Testis (tissue), 2 donors: ENCODE measurements at regions not wholly inside any gene's neighbourhood (a gene's known extent, or its start where the extent isn't known, plus 50 kb on each side); places are given as distances from the start of the nearest gene placed in this dataset.

Experiments
- DNase-seq: peaks from one replicate; pipeline ENCODE4 v3.0.0-alpha.2; 2019
- H3K27ac ChIP-seq, 2 donors: fragments of 200-600 bp; sonication (generic); one replicate each; pipeline ENCODE4 v1.5.1; 2019
- H3K27me3 ChIP-seq: fragments of 200-600 bp; sonication (generic); one replicate; pipeline ENCODE4 v1.5.1; 2019
- H3K36me3 ChIP-seq: fragments of 200-600 bp; sonication (generic); one replicate; pipeline ENCODE4 v1.5.1; 2017; ENCODE audit warnings: low read depth; ENCODE audit errors: missing control alignments
- H3K4me1 ChIP-seq: fragments of 200-600 bp; sonication (generic); one replicate; pipeline ENCODE4 v1.5.1; 2019
- H3K4me3 ChIP-seq, 2 donors: fragments of 200-600 bp; sonication (generic); one replicate each; pipeline ENCODE4 v1.5.1; 2017 to 2019
- H3K9me3 ChIP-seq: fragments of 200-600 bp; sonication (generic); one replicate; pipeline ENCODE4 v1.5.1; 2017
- CTCF ChIP-seq, 3 experiments: fragments of 450-650 bp in 2 of 3; fragments of 200-600 bp in 1 of 3; sonication (generic) in 1 of 3; IDR thresholded peaks; one replicate each; pipeline ENCODE4 v1.5.1; 2016 to 2019; ENCODE audit warnings: antibody characterized with exemption in 3 of 3, mild to moderate bottlenecking in 2 of 3, moderate library complexity in 1 of 3
- POLR2A ChIP-seq: fragments of 450-650 bp; IDR thresholded peaks from one replicate; pipeline ENCODE4 v1.6.1; 2017; ENCODE audit warnings: antibody characterized with exemption, mild to moderate bottlenecking, moderate library complexity
- WGBS, 2 donors: methylation state at CpG; one replicate each; pipeline ENCODE4 v1.1.5; 2018; 5-methylcytosine and 5-hydroxymethylcytosine counted together
- intact Hi-C: fragments of 100-400 bp; cut with DNase I; formaldehyde crosslinking; loops from one replicate; pipeline ENCODE4 v1.15.1; 2023; ENCODE audit warnings: low total_unique reads

DNA sequence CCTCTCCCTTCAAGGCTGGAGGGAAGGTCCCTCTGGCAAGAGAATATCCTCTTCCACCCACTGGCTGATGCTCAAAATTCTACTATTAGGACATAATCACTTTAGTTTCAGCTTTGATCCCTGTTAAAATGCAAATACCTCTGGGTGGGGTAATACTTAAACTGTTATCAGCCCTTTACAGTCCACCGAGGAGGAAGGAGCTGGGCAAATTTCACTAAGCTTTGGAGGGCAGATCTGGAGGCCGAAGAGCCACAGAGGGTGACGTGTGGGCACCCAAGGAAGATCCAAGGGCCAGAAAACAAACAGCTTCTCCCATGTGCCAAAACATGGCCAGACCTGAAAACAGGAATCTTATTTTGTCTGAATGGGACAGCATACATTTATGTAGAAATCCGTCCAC is 74.6 kb upstream of the BCL11A start:
- H3K36me3 ChIP-seq = no peaks in the 10 kb centered on the region
- H3K27ac ChIP-seq = no peak overlapping the region
- WGBS, 2 donors = 86 to 92% methylated on average over 4 of the region's 4 CpGs
- H3K27me3 ChIP-seq = no peaks in the 10 kb centered on the region
- TF ChIP-seq POLR2A (no peak), CTCF (IDR thresholded peaks at IDR 0.05) (no peak)
- H3K9me3 ChIP-seq = no peaks in the 10 kb centered on the region
- intact Hi-C loops = no loop called here
- no peak overlapping the region for H3K4me3 ChIP-seq
- no peaks in the 10 kb centered on the region for H3K4me1 ChIP-seq
- DNase-seq = no peak

DNA sequence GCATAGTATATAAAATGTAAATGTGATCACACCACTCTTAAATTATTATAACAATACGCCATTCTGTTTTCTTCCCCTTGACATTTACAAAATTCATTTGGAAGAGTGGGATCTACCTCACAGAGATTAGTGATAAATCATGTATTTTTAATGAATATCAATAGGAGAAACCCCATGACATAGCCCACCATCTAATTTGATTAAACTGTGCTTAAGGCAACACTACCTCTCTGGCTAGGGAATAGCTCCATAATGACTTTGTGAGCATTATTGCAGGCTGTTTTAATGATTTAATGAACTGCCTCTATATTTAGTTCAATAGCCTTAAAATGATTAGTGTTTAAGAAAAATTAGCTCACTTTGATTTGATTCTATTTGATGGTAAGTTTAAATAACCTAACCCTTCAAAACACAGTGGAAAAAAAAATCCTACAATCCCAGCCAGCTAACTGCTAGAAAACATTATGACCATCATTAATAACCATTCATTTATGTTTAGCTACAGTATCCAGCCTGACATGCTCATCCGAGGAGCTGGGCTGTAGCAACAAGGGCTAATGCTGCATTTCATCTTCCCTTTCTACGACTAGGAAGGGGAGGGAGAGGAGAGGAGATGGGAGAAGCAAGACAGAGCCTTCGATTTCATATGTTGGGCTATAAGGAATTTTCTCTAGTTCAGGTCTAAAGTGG is 75.3 kb upstream of the BCL11A start:
- Histone ChIP-seq H3K36me3 (no peaks in the 10 kb centered on the region), H3K27ac (no peak overlapping the region), H3K4me1 (no peaks in the 10 kb centered on the region), H3K4me3 (no peak overlapping the region), H3K27me3 (no peaks in the 10 kb centered on the region), H3K9me3 (no peaks in the 10 kb centered on the region)
- 71 to 74% methylated on average over 4 of the region's 4 CpGs for WGBS, 2 donors
- TF ChIP-seq POLR2A (no peak), CTCF (IDR thresholded peaks at IDR 0.05) (no peak)
- intact Hi-C loops = no loop called here
- no peak for DNase-seq

- Histone ChIP-seq H3K27me3 (no peaks in the 10 kb centered on the region), H3K4me1 (no peaks in the 10 kb centered on the region), H3K36me3 (no peaks in the 10 kb centered on the region), H3K9me3 (no peaks in the 10 kb centered on the region), H3K4me3 (no peak overlapping the region), H3K27ac (no peak overlapping the region)
- intact Hi-C loops = no loop called here
- WGBS, 2 donors = 45 to 64% methylated on average over 3 of the region's 3 CpGs
- no peak for TF ChIP-seq POLR2A
- no peak for TF ChIP-seq CTCF (IDR thresholded peaks at IDR 0.05)
- no peak for DNase-seq
Measured at GRCh38 chr2:60629305-60629662, 75.8 kb upstream of the BCL11A start.

- no peaks in the 10 kb centered on the region for H3K9me3 ChIP-seq
- no peak for DNase-seq
- H3K27me3 ChIP-seq = no peaks in the 10 kb centered on the region
- H3K4me3 ChIP-seq = no peak overlapping the region
- H3K27ac ChIP-seq = no peak overlapping the region
- H3K4me1 ChIP-seq = no peaks in the 10 kb centered on the region
- no peak for TF ChIP-seq POLR2A
- TF ChIP-seq CTCF (IDR thresholded peaks at IDR 0.05) = no peak
- no peaks in the 10 kb centered on the region for H3K36me3 ChIP-seq
- WGBS, 2 donors = 89 to 93% methylated on average over 4 of the region's 4 CpGs
- intact Hi-C loops = no loop called here
Measured at GRCh38 chr2:60629801-60630385, 76.4 kb upstream of the BCL11A start.

DNA sequence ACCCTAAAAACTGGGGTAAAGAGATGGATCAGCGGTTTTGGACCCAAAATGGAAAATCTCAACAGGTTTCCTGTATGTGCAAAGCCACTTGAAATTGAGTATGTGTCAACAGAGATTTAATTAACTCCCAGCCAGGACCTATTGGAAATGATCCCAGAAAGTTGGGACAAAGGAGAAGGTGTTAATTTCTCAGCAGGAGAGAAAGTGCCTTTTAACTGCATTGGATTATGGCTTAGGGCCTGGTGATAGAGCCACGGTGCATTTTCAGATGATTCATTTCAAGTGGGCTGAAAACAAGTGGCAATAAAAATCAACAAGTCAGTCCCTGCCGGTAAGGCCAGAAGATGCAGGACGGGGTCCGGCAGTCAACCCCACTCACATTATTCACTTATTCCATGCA is 80.2 kb upstream of the BCL11A start:
- no peaks in the 10 kb centered on the region for H3K27me3 ChIP-seq
- no peak overlapping the region for H3K4me3 ChIP-seq
- intact Hi-C loops = no loop called here
- WGBS, 2 donors = 79 to 83% methylated on average over 5 of the region's 5 CpGs
- no peak for DNase-seq
- H3K27ac ChIP-seq = no peak overlapping the region
- TF ChIP-seq CTCF (IDR thresholded peaks at IDR 0.05) (no peak), POLR2A (no peak)
- no peaks in the 10 kb centered on the region for H3K9me3 ChIP-seq
- H3K4me1 ChIP-seq = no peaks in the 10 kb centered on the region
- no peaks in the 10 kb centered on the region for H3K36me3 ChIP-seq
